22Rv1 (cell line): ENCODE measurements at regions not wholly inside any gene's neighbourhood (a gene's known extent, or its start where the extent isn't known, plus 50 kb on each side); places are given as distances from the start of the nearest gene placed in this dataset.

Source experiments
- H3K27ac ChIP-seq: fragments of 450-650 bp; 2 replicates; pipeline ENCODE4 v1.5.1; 2017
- ZFX ChIP-seq: fragments of 450-650 bp; IDR thresholded peaks from 2 replicates; pipeline ENCODE4 v1.6.1; 2017; ENCODE audit warnings: antibody characterized with exemption, borderline replicate concordance
- TF ChIP-seq, protein P1 (sequence below): fragments of 450-650 bp; IDR thresholded peaks from 2 replicates; pipeline ENCODE4 v1.5.1; 2017; ENCODE audit warnings: mild to moderate bottlenecking

DNA sequence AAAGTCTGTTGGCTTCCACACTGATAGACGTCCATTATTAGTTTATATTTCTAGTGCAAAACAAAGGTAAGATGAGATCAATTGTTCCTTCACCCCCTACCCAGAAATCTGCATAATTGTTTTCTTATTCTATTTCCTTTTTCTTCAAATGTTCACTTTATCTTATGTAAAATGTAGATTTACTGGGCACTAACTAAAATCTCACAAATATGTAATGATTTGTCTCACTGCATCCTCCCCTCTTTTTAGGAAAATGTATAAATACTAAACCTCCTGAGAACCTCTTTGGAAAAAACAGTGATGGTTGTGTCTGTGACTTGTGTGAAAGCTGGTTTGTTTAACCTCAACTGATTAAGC is 1377.2 kb upstream of the MIR17HG start:
- H3K27ac ChIP-seq: no peak overlapping the region
- TF ChIP-seq ZFX: no peak
- TF ChIP-seq, protein P1, sequence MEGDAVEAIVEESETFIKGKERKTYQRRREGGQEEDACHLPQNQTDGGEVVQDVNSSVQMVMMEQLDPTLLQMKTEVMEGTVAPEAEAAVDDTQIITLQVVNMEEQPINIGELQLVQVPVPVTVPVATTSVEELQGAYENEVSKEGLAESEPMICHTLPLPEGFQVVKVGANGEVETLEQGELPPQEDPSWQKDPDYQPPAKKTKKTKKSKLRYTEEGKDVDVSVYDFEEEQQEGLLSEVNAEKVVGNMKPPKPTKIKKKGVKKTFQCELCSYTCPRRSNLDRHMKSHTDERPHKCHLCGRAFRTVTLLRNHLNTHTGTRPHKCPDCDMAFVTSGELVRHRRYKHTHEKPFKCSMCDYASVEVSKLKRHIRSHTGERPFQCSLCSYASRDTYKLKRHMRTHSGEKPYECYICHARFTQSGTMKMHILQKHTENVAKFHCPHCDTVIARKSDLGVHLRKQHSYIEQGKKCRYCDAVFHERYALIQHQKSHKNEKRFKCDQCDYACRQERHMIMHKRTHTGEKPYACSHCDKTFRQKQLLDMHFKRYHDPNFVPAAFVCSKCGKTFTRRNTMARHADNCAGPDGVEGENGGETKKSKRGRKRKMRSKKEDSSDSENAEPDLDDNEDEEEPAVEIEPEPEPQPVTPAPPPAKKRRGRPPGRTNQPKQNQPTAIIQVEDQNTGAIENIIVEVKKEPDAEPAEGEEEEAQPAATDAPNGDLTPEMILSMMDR: no peak

DNA sequence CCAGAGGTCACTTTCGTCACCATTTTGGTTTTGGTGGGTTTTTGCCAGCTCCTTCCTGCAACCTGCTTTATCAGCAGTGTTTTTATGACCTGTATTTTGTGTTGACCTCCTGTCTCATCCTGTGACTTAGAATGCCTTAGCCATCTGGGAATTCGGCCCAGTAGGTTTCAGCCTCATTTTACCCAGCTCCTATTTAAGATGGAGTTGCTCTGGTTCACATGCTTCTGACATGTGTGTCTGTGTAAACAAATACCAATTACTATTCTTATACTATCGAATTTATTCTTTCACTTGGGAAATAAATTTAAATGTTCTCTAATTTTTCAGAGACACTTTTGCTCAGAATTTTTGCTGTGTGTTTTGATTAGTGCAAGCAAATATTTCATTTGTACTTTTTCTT is 1370.3 kb upstream of the MIR17HG start:
- H3K27ac ChIP-seq: no peak overlapping the region
- TF ChIP-seq, protein P1: no peak
- TF ChIP-seq ZFX: no peak

DNA sequence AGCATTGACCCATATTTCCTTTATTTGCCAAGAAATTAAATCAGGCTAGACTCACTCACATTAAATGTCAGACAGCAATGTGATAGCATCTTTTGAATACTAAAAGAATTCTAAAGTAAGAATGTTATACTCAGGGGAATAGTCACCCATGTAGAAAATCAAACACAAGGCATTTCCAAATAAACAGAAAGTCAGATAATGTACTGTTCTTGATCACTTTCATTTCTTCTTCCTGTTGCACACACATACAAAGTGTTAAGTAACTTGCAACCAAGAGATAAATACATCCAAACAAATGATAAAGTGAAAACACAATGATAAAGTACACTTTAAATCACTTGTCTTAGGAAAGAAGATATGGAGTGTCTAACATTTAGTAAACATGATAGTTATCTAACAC is 1366.6 kb upstream of the MIR17HG start:
- no peak for TF ChIP-seq ZFX
- TF ChIP-seq, protein P1: no peak
- no peak overlapping the region for H3K27ac ChIP-seq

DNA sequence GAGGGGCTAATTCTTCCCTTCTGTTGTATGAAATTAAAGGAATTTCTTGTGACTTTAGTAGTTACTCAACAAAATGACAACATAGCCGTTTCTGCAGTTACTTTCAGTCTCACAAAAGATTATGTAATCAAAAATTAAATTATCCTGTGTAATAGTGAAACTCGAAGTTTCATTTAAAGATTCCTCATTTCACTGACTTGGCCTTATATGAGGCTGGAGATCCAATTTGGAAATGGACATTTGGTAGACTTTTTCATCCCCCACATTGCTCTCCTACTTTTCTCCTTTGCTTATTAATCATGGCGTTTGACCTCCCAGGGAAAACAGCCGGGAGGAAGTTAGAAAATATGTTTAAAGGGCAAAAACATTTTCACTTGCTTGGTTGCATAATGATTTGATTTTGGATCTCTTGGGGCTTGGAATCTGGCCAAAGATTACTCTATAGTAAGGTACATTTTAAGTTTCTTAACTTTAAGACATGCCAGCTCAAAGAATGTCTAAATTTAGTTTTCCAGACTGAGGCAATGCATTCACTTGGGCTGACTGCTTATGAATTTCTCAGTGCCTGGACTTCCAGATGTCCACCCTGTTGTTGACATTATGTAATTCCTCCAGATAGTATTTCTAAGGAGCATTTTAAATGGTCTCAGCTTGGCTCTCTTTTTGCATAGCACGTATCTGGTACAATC is 1364.9 kb upstream of the MIR17HG start:
- TF ChIP-seq, protein P1: no peak
- H3K27ac ChIP-seq: no peak overlapping the region

DNA sequence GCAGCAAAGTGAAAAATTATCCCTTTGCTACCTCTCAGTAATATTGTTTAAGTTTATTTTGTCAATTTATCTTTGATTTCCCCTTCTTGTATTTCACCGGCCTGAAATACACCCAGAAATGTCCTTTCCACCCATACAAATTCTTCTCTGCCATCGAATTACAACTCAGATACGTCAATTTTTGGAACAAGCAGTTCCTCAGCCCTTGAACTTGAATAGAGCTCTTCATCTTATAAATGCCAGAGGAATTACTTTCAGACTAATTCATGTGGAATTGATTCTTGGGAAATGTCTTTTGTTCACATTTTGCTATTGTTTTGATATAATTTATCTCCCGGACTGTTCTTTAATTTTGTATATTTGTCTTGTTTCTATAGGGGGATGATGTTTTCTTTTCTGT is 1359.3 kb upstream of the MIR17HG start:
- TF ChIP-seq ZFX: no peak
- TF ChIP-seq, protein P1: no peak

DNA sequence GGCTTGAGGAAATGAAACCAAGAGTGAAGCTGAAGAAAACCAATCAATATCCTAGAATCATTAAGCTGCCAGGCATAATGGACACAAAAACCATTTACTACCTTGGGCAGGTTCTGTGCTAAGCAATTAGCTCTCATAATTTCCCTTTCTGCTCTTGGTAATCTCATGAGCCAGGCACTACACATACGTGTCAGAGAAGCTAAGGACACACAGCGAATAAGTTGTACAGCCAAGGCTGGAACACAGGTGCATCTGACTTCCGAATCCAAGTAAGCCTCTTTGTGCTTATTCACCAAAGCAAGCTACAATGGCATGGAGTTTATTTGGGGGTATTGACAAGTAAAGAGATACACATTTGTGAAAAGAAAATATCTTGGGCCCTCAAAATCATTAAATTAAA is 1343.9 kb upstream of the MIR17HG start:
- no peak overlapping the region for H3K27ac ChIP-seq
- TF ChIP-seq, protein P1: no peak
- TF ChIP-seq ZFX: no peak

More for the DNA sequence above, 1359.3 kb upstream of the MIR17HG start:
- no peak overlapping the region for H3K27ac ChIP-seq

DNA sequence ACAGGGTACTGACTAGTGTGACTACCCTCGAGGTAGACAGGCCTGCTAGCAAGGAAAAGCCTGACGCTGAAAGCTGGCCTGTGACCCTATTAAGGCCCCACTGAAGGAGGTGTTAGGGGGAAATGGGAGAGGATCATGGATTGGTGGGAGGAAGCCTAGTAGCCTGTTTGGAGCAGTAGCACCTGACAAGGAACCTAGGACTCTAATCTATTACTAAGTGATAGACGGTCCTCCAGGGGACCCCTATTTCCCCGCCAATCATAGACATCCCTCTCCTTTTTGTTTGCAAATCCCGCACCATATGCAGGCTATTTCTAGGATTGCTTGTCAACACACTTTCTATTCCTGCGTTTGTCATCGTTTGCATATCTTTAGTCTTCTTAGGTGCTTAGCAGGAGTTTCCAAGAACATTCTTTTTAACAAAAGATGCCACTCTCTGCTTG is 1338.8 kb upstream of the MIR17HG start:
- H3K27ac ChIP-seq: no peak overlapping the region
- TF ChIP-seq, protein P1: no peak
- TF ChIP-seq ZFX: no peak
